HG03457 (cell line): ENCODE measurements at regions not wholly inside any gene's neighbourhood (a gene's known extent, or its start where the extent isn't known, plus 50 kb on each side); places are given as distances from the start of the nearest gene placed in this dataset.

Experiments
- ATAC-seq: cut with Tn5 transposase; IDR thresholded peaks from one replicate; pipeline ENCODE4 v1.9.1; 2021; ENCODE audit warnings: moderate number of reproducible peaks; ENCODE audit not compliant: unreplicated experiment

GRCh38 chr14:71201840-71202239 is 294.6 kb downstream of the PCNX1 start:
- ATAC-seq = no peak

GRCh38 chr14:71202881-71203280 is 295.6 kb downstream of the PCNX1 start:
- no peak for ATAC-seq

GRCh38 chr14:71203306-71203705 is 296.0 kb downstream of the PCNX1 start:
- no peak for ATAC-seq

GRCh38 chr14:71204231-71204630 is 297.0 kb downstream of the PCNX1 start:
- ATAC-seq = no peak

GRCh38 chr14:71204768-71205167 is 297.5 kb downstream of the PCNX1 start:
- no peak for ATAC-seq

GRCh38 chr14:71206123-71206522 is 298.9 kb downstream of the PCNX1 start:
- no peak for ATAC-seq

GRCh38 chr14:71206766-71207371 is 299.6 kb downstream of the PCNX1 start:
- no peak for ATAC-seq

- ATAC-seq = no peak
Observed at GRCh38 chr14:71208702-71209357, 301.6 kb downstream of the PCNX1 start.

- no peak for ATAC-seq
Observed at GRCh38 chr14:71209888-71210287, 302.6 kb downstream of the PCNX1 start.

GRCh38 chr14:71212093-71212492 is 304.8 kb downstream of the PCNX1 start:
- no peak for ATAC-seq

- ATAC-seq = no peak
Observed at GRCh38 chr14:71212683-71213107, 305.4 kb downstream of the PCNX1 start.

GRCh38 chr14:71214241-71214640 is 307.0 kb downstream of the PCNX1 start:
- no peak for ATAC-seq

- no peak for ATAC-seq
Observed at GRCh38 chr14:71220462-71220861, 313.2 kb downstream of the PCNX1 start.

GRCh38 chr14:71221119-71221518 is 313.9 kb downstream of the PCNX1 start:
- no peak for ATAC-seq

GRCh38 chr14:71225113-71225512 is 317.9 kb downstream of the PCNX1 start:
- no peak for ATAC-seq

GRCh38 chr14:71228711-71229110 is 321.5 kb downstream of the PCNX1 start:
- no peak for ATAC-seq

- ATAC-seq = no peak
Observed at GRCh38 chr14:71229875-71230274, 322.6 kb downstream of the PCNX1 start.

GRCh38 chr14:71230897-71231296 is 323.6 kb downstream of the PCNX1 start:
- ATAC-seq = no peak

GRCh38 chr14:71231521-71232393 is 324.5 kb downstream of the PCNX1 start:
- no peak for ATAC-seq

- ATAC-seq = no peak
Observed at GRCh38 chr14:71232506-71232905, 325.2 kb downstream of the PCNX1 start.

- no peak for ATAC-seq
Observed at GRCh38 chr14:71235875-71236274, 328.6 kb downstream of the PCNX1 start.

GRCh38 chr14:71236487-71236886 is 329.2 kb downstream of the PCNX1 start:
- ATAC-seq = no peak
